GM19023 (cell line): ENCODE measurements at regions not wholly inside any gene's neighbourhood (a gene's known extent, or its start where the extent isn't known, plus 50 kb on each side); places are given as distances from the start of the nearest gene placed in this dataset.
A peak's percentile ranks its signal among the peaks of the same experiment; 100 is the strongest.

Source experiments
- ATAC-seq: cut with Tn5 transposase; IDR thresholded peaks from one replicate; pipeline ENCODE4 v1.9.1; 2021; ENCODE audit warnings: mild to moderate bottlenecking, moderate library complexity; ENCODE audit not compliant: unreplicated experiment

- no peak for ATAC-seq
These were observed 242.9 kb downstream of the PTEN start for GRCh38 chr10:88106366-88106765.

- ATAC-seq, result no peak
These were observed 244.1 kb downstream of the PTEN start for GRCh38 chr10:88107296-88108097.

DNA sequence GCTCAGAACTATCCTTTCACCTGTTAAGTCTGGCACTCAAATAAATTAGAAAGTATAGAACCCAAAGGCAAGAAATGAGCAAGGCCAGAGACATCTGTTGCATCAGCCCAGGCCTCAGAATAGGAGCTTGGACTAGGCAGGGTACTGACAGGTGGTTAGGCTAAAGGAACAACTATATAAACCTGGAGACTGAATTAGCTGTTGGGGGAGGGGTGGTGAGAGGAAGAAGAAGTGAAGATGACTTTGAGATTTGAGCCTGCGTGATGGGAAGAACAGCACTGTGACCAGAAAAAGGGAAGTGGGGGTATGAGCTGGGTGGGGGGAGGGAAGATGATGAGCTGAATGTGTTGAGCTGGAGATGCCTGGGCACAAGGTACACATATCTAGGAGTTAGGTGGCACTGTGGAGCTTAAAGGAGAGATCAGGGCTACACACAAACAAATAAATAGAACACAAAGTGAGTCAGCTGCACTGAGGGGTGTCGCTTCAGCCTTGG, 244.7 kb downstream of the PTEN start:
- peak; percentile 44 for ATAC-seq

DNA sequence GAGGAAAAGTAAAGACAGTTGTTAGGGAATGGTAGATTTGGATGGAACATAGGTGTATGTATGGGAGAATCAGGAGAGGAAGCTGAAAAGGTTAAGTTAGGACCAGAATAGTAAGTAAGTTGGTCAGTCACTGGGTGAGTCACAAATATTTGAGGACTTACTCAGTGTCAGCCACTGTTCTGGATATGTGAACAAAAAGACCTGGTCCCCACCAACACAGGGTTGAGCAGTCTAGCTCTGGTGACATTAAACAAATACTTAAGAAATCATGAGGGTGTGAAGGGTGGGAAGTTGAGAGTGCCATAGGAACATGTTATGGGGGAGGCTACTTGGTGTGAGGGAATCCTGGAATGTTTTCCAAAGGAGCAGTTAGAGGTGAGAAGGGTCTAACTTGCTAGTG, 246.9 kb downstream of the PTEN start:
- ATAC-seq, result no peak

GRCh38 chr10:88110822-88111221, 247.4 kb downstream of the PTEN start:
- ATAC-seq, result no peak

DNA sequence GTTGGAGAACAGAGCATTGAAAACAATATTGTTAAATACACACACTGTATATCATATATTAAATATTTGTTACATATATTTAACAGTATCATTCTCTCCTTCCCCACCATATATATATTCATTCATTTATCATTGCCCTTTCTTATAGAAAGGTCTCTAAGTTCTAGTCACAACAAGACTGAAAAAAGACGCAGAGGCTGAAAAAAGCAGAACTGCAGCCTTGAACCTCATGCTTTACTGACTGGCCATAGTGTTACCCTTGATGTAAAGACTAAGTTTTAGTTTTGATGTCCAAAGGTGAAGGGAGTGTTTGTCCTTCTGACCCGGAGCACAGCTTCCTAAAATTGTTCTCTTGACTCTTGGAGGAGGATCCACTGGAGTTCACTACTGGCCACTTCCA, 247.9 kb downstream of the PTEN start:
- no peak for ATAC-seq

DNA sequence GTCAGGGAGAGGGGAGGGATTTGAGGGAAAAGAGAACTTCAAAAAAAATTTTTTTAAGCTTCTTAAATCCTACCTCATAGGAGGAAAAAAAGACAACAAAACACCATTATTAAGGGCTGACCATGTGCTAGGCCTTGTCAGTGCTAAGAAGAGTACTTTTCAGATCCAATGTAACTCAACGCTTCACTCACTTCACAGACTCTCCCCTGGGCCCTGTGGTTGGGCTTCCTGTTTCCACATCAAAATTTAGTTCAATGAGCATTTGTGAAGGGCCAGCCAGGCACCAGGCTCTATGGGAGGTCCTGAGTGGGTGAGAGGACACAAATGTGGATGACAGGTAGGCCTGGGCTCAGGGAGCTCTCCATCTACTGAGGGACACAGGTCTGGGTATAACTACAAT, 249.8 kb downstream of the PTEN start:
- ATAC-seq, result peak; percentile 26

DNA sequence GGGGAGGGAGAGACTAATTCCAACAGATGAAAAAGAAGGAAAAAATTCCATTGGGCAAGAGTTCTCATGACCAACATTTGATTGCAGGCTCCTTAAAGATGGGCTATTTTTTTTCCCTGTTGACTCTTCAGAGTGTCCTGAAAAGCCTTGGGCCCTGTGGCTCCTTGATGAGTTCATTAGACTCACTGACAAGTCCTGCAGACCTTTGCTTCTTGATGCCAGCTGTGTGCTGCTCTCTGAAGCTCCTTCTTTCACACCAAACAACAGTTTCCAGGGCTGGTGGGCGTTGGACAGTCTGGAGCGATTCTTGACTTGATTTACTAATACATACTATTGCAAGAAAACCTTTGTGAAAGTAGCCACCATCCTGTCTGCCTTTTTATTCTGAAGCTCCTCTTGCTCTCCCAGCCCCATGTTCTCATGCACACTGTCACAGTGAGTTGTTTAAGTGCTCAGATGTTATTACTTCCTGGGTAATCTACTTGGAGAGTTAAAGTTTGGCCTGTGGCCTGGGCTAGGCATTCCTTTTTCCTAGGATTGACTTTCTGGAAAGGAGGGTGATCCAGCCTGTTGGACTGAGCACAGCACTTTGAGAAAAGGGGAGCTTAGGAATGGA, 250.3 kb downstream of the PTEN start:
- ATAC-seq, result no peak

GRCh38 chr10:88114368-88114767, 250.9 kb downstream of the PTEN start:
- no peak for ATAC-seq

- no peak for ATAC-seq
These were observed 252.0 kb downstream of the PTEN start for GRCh38 chr10:88115407-88115806.

- ATAC-seq, result no peak
These were observed 252.5 kb downstream of the PTEN start for GRCh38 chr10:88115968-88116367.

DNA sequence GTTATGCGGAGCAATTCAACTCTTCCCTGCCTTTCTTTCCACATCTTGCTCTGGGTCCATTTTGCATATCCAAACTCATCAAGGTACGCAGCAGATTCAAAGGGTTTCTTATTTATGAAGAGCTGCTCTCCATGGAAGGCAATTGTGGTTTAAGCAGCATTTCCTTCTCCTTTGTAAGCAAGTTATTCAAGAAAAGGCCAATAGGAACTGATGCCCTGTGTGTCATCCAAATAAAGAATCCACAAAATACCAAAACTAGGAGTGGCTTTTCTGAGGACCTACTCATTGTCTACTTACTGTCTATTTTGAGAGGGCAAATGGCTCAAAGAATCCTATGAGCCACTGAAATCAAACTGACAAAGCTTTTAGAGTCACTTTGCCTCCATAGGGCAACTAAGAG, 253.1 kb downstream of the PTEN start:
- no peak for ATAC-seq

- peak; percentile 40 for ATAC-seq
These were observed 253.7 kb downstream of the PTEN start for GRCh38 chr10:88116971-88117626.

- ATAC-seq, result no peak
These were observed 254.6 kb downstream of the PTEN start for GRCh38 chr10:88117869-88118632.

- ATAC-seq, result no peak
These were observed 255.3 kb downstream of the PTEN start for GRCh38 chr10:88118729-88119128.

DNA sequence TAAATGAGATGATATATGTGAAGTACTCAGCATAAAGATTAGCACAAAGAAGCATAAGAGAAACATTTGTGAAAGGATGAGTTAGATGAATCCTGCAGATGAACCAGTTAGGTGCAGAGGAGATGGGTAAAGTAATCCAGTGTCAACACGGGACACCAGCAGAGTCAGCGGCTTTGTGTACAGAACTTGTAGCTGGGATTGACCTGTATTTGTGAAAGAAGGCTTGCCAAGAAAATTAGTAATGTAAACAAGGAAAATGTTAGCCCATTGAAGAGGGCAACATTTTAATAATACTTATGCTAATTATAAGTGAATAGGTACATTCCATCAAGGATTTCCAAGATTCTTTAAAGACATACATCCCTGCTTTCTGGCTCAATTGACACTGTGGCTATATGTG, 255.7 kb downstream of the PTEN start:
- no peak for ATAC-seq

DNA sequence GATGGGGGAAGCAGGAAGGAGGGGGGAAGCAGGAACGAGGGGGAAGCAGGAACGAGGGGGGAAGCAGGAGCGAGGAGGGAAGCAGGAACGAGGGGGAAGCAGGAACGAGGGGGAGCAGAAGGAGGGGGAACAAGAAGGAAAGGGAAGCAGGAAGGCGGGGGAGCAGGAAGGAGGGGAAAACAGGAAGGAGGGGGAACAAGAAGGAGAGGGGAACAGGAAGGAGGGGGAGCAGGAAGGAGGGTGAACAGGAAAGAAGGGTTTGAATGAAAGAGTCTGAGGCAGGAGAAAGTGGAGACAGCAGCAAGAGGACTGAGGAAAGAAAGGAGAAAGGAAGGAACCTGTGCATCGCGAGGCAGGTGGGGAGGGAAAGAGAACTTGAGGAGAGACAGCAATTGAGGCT, 256.6 kb downstream of the PTEN start:
- ATAC-seq, result no peak

- ATAC-seq, result no peak
These were observed 257.3 kb downstream of the PTEN start for GRCh38 chr10:88120599-88121333.

DNA sequence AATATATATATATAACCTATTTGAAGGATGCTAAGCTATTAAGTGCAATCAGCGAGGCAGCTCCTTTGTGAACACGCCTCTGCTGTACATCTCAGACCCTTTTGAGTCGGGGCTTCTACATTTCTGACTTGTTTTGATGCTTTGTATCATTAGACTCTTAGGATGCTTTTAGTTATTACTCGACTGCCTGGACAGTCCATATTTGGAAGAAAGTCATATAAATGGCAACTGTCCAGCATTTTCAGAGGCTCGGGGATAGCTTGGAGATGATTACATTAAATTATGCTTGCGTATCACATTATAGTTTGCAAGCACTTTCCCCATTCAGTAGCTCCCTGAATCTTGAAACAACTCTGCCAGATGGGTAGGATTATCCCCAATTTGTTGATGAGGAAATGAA, 257.9 kb downstream of the PTEN start:
- ATAC-seq, result no peak

DNA sequence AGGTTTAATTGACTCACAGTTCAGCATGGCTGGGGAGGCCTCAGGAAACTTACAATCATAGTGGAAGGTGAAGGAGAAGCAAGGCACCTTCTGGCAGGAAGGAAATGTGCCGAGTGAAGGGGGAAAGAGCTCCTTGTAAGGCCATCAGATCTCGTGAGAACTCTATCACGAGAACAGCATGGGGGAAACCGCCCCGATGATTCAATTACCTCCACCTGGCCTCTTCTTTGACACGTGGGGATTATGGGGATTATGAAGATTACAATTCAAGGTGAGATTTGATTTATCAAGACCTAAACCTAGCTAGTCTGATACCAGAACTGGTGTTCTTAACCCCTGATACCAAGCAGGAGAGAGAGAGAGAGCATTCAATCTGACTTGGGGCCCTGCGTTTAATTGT, 258.7 kb downstream of the PTEN start:
- ATAC-seq, result no peak

DNA sequence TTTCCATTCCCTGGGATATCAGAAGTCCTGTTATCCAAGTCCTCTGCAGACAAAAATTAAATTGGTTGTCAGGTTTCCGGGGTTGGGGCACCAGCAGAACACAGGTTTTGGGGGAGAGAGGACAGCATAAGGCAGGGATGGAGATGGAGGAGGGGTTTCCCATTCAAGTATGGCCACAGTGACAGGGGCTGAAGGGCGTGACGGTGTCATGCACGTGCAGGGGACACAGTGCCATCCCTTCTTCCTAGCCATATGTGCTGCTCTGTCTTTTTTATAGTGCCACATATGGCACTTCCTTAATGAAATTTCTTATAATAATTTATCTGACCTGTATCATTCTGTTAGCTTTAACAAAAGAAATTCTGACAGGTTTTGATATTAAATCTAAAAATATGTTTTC, 259.2 kb downstream of the PTEN start:
- ATAC-seq, result no peak
